GM12878 (cell line): ENCODE measurements at regions not wholly inside any gene's neighbourhood (a gene's known extent, or its start where the extent isn't known, plus 50 kb on each side); places are given as distances from the start of the nearest gene placed in this dataset.

Experiments used
- ATAC-seq: fragments of 200-7000 bp; cut with Tn5 transposase; 3 replicates; pipeline ENCODE4 v1.9.1; 2020; ENCODE audit warnings: mild to moderate bottlenecking, moderate library complexity
- BruUV-seq: library from RNA; stranded (reverse); fragments of 400-500 nt; replicated peaks from 2 replicates; lab custom pipeline; 2021; lab: Mats Ljungman, UMichigan
- CTCF ChIA-PET: fragments of 300-600 bp; sonication (Branson Sonifier 250); formaldehyde crosslinking; extraction: SDS; loops from one replicate; lab custom pipeline; 2021; ENCODE audit warnings: inconsistent platforms; lab: Yijun Ruan, JAX
- POLR2A ChIA-PET: fragments of 350-600 bp; formaldehyde crosslinking; extraction: SDS; loops from one replicate; lab custom pipeline; 2021; ENCODE audit warnings: inconsistent platforms; lab: Charles Lee
- RAD21 ChIA-PET: fragments of 300-600 bp; sonication (Branson Sonifier 250); formaldehyde crosslinking; loops from one replicate; lab custom pipeline; 2023; ENCODE audit warnings: antibody characterized with exemption; ENCODE audit not compliant: unreplicated experiment; lab: Charles Lee
- SMC1A ChIA-PET: fragments of 300-600 bp; sonication (Branson Sonifier 250); formaldehyde crosslinking; loops from one replicate; lab custom pipeline; 2023; ENCODE audit not compliant: unreplicated experiment, uncharacterized antibody; lab: Charles Lee
- DNase-seq: peaks from one replicate; pipeline ENCODE4 v3.0.0-alpha.2; 2011; ENCODE audit warnings: low read depth, low spot score
- FAIRE-seq: peaks from 3 replicates; lab custom pipeline; 2011; peaks lifted over from hg19 to GRCh38; lab: Jason Lieb, UNC
- H2AFZ ChIP-seq: 2 replicates; pipeline ENCODE4 v1.6.0; 2011; ENCODE audit warnings: low read depth, low read length, control low read depth; ENCODE audit not compliant: control insufficient read depth
- H3K27ac ChIP-seq: 2 replicates; pipeline ENCODE4 v1.5.1; 2011; ENCODE audit warnings: control low read depth; ENCODE audit not compliant: control insufficient read depth, insufficient read depth
- H3K27me3 ChIP-seq, 2 experiments: replicated peaks in 1 of 2; 2 replicates each; pipeline versions ENCODE4 v1.6.0 to v1.6.1; 2011; ENCODE audit warnings: low read length in 1 of 2; ENCODE audit not compliant: control insufficient read depth in 2 of 2, insufficient read depth in 2 of 2
- H3K36me3 ChIP-seq, 2 experiments: 2 replicates each; pipeline ENCODE4 v1.5.1; 2011; ENCODE audit warnings: low read length in 1 of 2; ENCODE audit not compliant: control insufficient read depth in 2 of 2, insufficient read depth in 2 of 2
- H3K4me1 ChIP-seq: 2 replicates; pipeline ENCODE4 v1.6.1; 2011; ENCODE audit warnings: mild to moderate bottlenecking, low read length, moderate library complexity, mixed read lengths; ENCODE audit not compliant: control insufficient read depth, insufficient read depth
- H3K4me2 ChIP-seq: 2 replicates; pipeline ENCODE4 v1.6.0; 2011; ENCODE audit warnings: control low read depth; ENCODE audit not compliant: control insufficient read depth, insufficient read depth
- H3K4me3 ChIP-seq: fragments of 200-600 bp; sonication (generic); 2 replicates; pipeline ENCODE4 v1.5.1; 2016
- H3K79me2 ChIP-seq: 2 replicates; pipeline ENCODE4 v1.6.0; 2011; ENCODE audit warnings: low read length; ENCODE audit not compliant: control insufficient read depth, insufficient read depth
- H3K9ac ChIP-seq: 2 replicates; pipeline ENCODE4 v1.8.0; 2011; ENCODE audit warnings: low read length, control low read depth, mixed read lengths; ENCODE audit not compliant: control insufficient read depth, insufficient read depth
- H3K9me3 ChIP-seq: replicated peaks from 3 replicates; pipeline ENCODE4 v1.5.1; 2011; ENCODE audit warnings: mild to moderate bottlenecking, low read length; ENCODE audit not compliant: control insufficient read depth, insufficient read depth
- H4K20me1 ChIP-seq: 2 replicates; pipeline ENCODE4 v1.6.0; 2011; ENCODE audit not compliant: control insufficient read depth, insufficient read depth
- ATF3 ChIP-seq: IDR thresholded peaks from 2 replicates; pipeline ENCODE4 v1.6.1; 2011; ENCODE audit warnings: low read depth, mild to moderate bottlenecking, low read length, moderate library complexity, borderline replicate concordance; ENCODE audit errors: extremely low read depth
- BRCA1 ChIP-seq: IDR thresholded peaks from 2 replicates; pipeline ENCODE4 v1.6.1; 2011; ENCODE audit warnings: low read depth, low read length, improper control_type of control experiment
- CREM ChIP-seq: IDR thresholded peaks from 2 replicates; pipeline ENCODE4 v1.6.1; 2014; ENCODE audit warnings: antibody characterized with exemption, low read depth
- CUX1 ChIP-seq: IDR thresholded peaks from 2 replicates; pipeline ENCODE4 v1.6.1; 2012; ENCODE audit warnings: improper control_type of control experiment, low read depth, low read length; ENCODE audit not compliant: insufficient replicate concordance
- KAT2A ChIP-seq: conservative IDR thresholded peaks from 2 replicates; pipeline ENCODE4 v1.6.1; 2011; ENCODE audit warnings: low read depth, low read length; ENCODE audit not compliant: control insufficient read depth
- NR2F1 ChIP-seq: fragments of 450-650 bp; conservative IDR thresholded peaks from 2 replicates; pipeline ENCODE4 v1.6.1; 2017; ENCODE audit warnings: mild to moderate bottlenecking
- RFX5 ChIP-seq: IDR thresholded peaks from 2 replicates; pipeline ENCODE4 v1.6.1; 2011; ENCODE audit warnings: low read depth, low read length, improper control_type of control experiment
- SKIL ChIP-seq: fragments of 450-650 bp; IDR thresholded peaks from 2 replicates; pipeline ENCODE4 v1.6.1; 2017; ENCODE audit warnings: mild to moderate bottlenecking, low read depth, inconsistent platforms; ENCODE audit not compliant: poor library complexity, severe bottlenecking
- TCF7 ChIP-seq: IDR thresholded peaks from 2 replicates; pipeline ENCODE4 v1.6.1; 2014; ENCODE audit warnings: antibody characterized with exemption, borderline replicate concordance
- ZBED1 ChIP-seq: IDR thresholded peaks from 2 replicates; pipeline ENCODE4 v1.6.1; 2016; ENCODE audit warnings: borderline replicate concordance
- WGBS: methylation state at CpG from one replicate; pipeline ENCODE4 v1.1.6; 2016; ENCODE audit warnings: low lambda C conversion rate; ENCODE audit not compliant: insufficient replicate concordance, insufficient coverage; ENCODE audit errors: missing lambda C conversion rate; 5-methylcytosine and 5-hydroxymethylcytosine counted together
- in situ Hi-C: fragments of 300-500 bp; cut with MboI; formaldehyde crosslinking; loops from 9 replicates; pipeline ENCODE4 v1.14.3; 2018; ENCODE audit warnings: mixed read lengths
- intact Hi-C: fragments of 100-400 bp; cut with micrococcal nuclease; formaldehyde crosslinking; loops from one replicate; pipeline ENCODE4 v1.14.2; 2022; ENCODE audit not compliant: unreplicated experiment

- TF ChIP-seq CREM (no peak), ZBED1 (no peak), NR2F1 (no peak), ATF3 (no peak), TCF7 (no peak)
Measured at GRCh38 chr4:187238646-187239045, 515.0 kb upstream of the FAT1 start (continued).

- H3K79me2 ChIP-seq: no peaks in the 10 kb centered on the region
- SMC1A ChIA-PET: no interaction called here
- H3K4me2 ChIP-seq: no peak overlapping the region
- intact Hi-C loops: no loop called here
- in situ Hi-C loops: no loop called here
- H4K20me1 ChIP-seq: no peaks in the 10 kb centered on the region
- H3K27ac ChIP-seq: no peak overlapping the region
- POLR2A ChIA-PET: no interaction called here
- H3K4me3 ChIP-seq: no peak overlapping the region
- FAIRE-seq (no peak), ATAC-seq (no peak), DNase-seq (no peak)
- no peak overlapping the region for H3K9ac ChIP-seq
- H3K36me3 ChIP-seq: no peaks in the 10 kb centered on the region
- 19% methylated on average over 4 of the region's 4 CpGs for WGBS
- BruUV-seq: no TSS peak
- RAD21 ChIA-PET: no interaction called here
- CTCF ChIA-PET: no interaction called here
- H3K27me3 ChIP-seq: no peaks in the 10 kb centered on the region
- H2AFZ ChIP-seq: no peak overlapping the region
- no peaks in the 10 kb centered on the region for H3K4me1 ChIP-seq
- no peak for TF ChIP-seq CUX1
- no peak for TF ChIP-seq KAT2A
- no peak for TF ChIP-seq BRCA1
- TF ChIP-seq RFX5: no peak
- TF ChIP-seq SKIL: no peak
- no peaks in the 10 kb centered on the region for H3K9me3 ChIP-seq
Measured at GRCh38 chr4:187251896-187252295, 528.2 kb upstream of the FAT1 start.
